ENCODE measurements at regions not wholly inside any gene's neighbourhood (a gene's known extent, or its start where the extent isn't known, plus 50 kb on each side); places are given as distances from the start of the nearest gene placed in this dataset.

- DNase-seq (ENCODE audit: low read depth) (no peak), FAIRE-seq (no peak)
- no peaks in the 10 kb centered on the region for H3K36me3 ChIP-seq (ENCODE audit: control insufficient read depth, insufficient read depth, low read length)
- no peaks in the 10 kb centered on the region for H3K27me3 ChIP-seq (ENCODE audit: control insufficient read depth, insufficient read depth, low read length)
- TF ChIP-seq, protein P1, sequence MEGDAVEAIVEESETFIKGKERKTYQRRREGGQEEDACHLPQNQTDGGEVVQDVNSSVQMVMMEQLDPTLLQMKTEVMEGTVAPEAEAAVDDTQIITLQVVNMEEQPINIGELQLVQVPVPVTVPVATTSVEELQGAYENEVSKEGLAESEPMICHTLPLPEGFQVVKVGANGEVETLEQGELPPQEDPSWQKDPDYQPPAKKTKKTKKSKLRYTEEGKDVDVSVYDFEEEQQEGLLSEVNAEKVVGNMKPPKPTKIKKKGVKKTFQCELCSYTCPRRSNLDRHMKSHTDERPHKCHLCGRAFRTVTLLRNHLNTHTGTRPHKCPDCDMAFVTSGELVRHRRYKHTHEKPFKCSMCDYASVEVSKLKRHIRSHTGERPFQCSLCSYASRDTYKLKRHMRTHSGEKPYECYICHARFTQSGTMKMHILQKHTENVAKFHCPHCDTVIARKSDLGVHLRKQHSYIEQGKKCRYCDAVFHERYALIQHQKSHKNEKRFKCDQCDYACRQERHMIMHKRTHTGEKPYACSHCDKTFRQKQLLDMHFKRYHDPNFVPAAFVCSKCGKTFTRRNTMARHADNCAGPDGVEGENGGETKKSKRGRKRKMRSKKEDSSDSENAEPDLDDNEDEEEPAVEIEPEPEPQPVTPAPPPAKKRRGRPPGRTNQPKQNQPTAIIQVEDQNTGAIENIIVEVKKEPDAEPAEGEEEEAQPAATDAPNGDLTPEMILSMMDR (IDR thresholded peaks at IDR 0.05; ENCODE audit: insufficient read depth, low read length, severe bottlenecking) = no peak
- no peak overlapping the region for H3K4me3 ChIP-seq (ENCODE audit: low read depth, low read length)
These were observed 442.9 kb downstream of the DTWD2 start for GRCh38 chr5:118545470-118545869.

DNA sequence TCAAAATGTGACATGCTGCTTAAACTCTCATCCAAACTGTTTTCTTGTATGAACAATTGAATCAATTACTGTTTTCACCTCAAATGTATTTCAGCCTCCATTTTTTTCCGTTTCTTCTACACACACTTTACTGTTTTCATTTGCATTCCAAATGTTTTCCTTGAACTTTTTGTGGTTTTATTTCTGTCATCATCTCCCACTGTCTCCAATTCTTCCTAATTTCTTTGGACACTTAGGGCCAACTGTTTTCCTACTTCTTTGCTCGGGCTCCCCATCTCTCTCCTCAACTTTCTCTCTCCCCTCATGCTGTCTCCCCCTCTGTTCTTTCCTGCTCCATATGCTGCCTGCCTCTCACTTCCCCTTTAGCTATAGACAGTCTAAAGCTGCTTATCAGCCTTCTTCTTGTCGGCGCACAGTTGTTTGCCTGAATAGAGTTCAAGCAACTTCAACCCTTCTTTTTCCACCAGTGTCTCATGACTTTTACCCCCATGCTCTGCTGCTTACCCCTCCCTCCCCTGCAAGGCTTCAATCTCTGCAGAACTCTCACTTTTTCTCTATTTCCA is 443.4 kb downstream of the DTWD2 start:
- FAIRE-seq (no peak), DNase-seq (ENCODE audit: low read depth) (no peak)

GRCh38 chr5:118533923-118534322 is 454.4 kb downstream of the DTWD2 start:
- TF ChIP-seq, protein P1 (IDR thresholded peaks at IDR 0.05; ENCODE audit: insufficient read depth, low read length, severe bottlenecking) = no peak
- Histone ChIP-seq H3K27me3 (ENCODE audit: control insufficient read depth, insufficient read depth, low read length) (no peaks in the 10 kb centered on the region), H3K4me3 (ENCODE audit: low read depth, low read length) (no peak overlapping the region), H3K36me3 (ENCODE audit: control insufficient read depth, insufficient read depth, low read length) (no peaks in the 10 kb centered on the region)
- FAIRE-seq = no peak
- DNase-seq (ENCODE audit: low read depth) = no peak

More for the DNA sequence above, 443.4 kb downstream of the DTWD2 start:
- no peak overlapping the region for H3K4me3 ChIP-seq (ENCODE audit: low read depth, low read length)
- H3K36me3 ChIP-seq (ENCODE audit: control insufficient read depth, insufficient read depth, low read length) = no peaks in the 10 kb centered on the region
- TF ChIP-seq, protein P1 (IDR thresholded peaks at IDR 0.05; ENCODE audit: insufficient read depth, low read length, severe bottlenecking) = no peak
- H3K27me3 ChIP-seq (ENCODE audit: control insufficient read depth, insufficient read depth, low read length) = no peaks in the 10 kb centered on the region

DNA sequence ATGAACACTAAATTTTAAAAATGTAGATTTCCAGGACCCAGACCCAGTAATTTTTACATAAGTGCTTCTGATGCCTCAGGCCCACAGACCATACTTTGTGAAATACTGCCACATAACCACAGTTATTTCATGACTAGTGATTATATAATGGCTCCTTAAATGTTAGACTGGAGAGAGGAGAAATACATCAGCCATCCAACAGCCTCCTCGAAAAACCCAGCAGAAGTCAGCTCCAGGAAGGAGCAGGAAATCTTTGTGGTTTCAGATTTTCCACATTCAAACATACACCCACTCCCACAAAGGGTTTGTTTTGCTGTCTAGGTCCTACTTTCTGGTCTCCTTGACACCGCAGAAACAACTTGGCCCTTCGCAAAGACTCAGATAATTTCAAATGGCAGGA is 455.2 kb downstream of the DTWD2 start:
- no peak overlapping the region for H3K4me3 ChIP-seq (ENCODE audit: low read depth, low read length)
- no peaks in the 10 kb centered on the region for H3K36me3 ChIP-seq (ENCODE audit: control insufficient read depth, insufficient read depth, low read length)
- DNase-seq (ENCODE audit: low read depth) = no peak
- no peak for FAIRE-seq
- H3K27me3 ChIP-seq (ENCODE audit: control insufficient read depth, insufficient read depth, low read length) = no peaks in the 10 kb centered on the region
- TF ChIP-seq, protein P1 (IDR thresholded peaks at IDR 0.05; ENCODE audit: insufficient read depth, low read length, severe bottlenecking) = no peak

DNA sequence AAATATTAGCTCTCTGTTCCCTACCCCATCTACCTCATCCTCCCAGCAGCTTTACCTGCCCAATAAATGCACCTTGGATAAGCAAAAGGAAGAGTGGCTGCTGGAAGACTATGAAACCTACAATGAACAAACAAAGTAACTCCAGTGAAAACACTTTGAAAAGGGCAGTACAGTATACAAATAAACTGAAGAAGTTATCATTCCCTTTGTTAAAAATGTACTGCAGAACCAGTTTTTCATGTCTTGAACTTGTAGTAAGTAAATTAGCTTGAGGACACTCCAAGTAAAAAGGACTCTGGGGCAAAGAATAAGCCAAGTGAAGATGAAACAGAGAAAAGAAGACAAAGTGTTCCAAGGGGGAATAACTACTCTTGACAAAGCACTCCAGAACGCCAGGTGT is 457.1 kb downstream of the DTWD2 start:
- no peak overlapping the region for H3K4me3 ChIP-seq (ENCODE audit: low read depth, low read length)
- TF ChIP-seq, protein P1 (IDR thresholded peaks at IDR 0.05; ENCODE audit: insufficient read depth, low read length, severe bottlenecking) = no peak
- no peak for FAIRE-seq

More for the DNA sequence above, 457.1 kb downstream of the DTWD2 start:
- no peak for DNase-seq (ENCODE audit: low read depth)
- no peaks in the 10 kb centered on the region for H3K27me3 ChIP-seq (ENCODE audit: control insufficient read depth, insufficient read depth, low read length)
- no peaks in the 10 kb centered on the region for H3K36me3 ChIP-seq (ENCODE audit: control insufficient read depth, insufficient read depth, low read length)

All from bronchial epithelial cell (primary cell).